ENCODE measurements at regions not wholly inside any gene's neighbourhood (a gene's known extent, or its start where the extent isn't known, plus 50 kb on each side); places are given as distances from the start of the nearest gene placed in this dataset.

DNA sequence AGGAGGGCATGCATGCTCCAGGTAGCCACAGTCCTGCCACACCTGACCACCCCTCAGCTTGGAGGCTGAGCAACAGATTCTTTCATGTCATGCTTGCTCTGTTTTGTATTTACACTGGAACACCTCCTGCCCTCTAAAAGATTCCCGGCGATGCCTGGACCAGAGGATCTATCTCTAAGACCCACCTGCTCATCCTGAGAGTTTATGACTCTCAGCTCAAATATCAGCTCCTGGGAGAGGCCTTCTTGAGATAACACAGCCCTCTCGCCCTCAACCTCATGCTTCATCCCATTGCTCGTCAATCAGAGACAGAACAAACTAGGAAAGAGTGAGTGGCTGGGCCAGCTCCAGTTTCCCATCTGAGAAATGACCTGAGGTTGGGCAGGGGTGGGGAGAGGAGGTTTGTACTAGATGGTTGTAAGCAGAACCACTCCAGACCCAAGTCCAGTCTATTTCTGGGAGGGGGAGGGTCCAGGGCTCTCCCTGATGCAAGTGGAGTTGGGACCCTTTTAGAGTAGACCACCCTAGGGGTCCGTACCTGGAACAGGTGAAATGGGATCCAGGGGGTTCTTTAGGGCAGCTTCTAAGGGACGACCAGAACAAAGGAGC lies 524.5 kb downstream of the MATN1 start:
- ChIA-PET CTCF (ENCODE audit: low intra/inter-chr PET ratio, low total read pairs) (no interaction called here), POLR2A (no interaction called here)
- Histone ChIP-seq H3K27me3 (ENCODE audit: control insufficient read depth in 1 of 2, insufficient read depth in 2 of 2, low read length in 2 of 2) (no peaks in the 10 kb centered on the region), H3K4me1 (ENCODE audit: insufficient read depth, low read length) (0 out of 2 replicates have a peak, but pooled peaks cover 7% of the 10 kb centered on the region), H3K9ac (ENCODE audit: insufficient read depth, low read depth, low read length) (no peak overlapping the region), H2AFZ (ENCODE audit: low read length) (no peak overlapping the region), H4K20me1 (ENCODE audit: insufficient read depth, low read length) (no peaks in the 10 kb centered on the region), H3K27ac (ENCODE audit: extremely low read length, insufficient read depth, low read length) (no peak overlapping the region), H3K79me2 (ENCODE audit: insufficient read depth, low read length) (no peaks in the 10 kb centered on the region), H3K4me3 (replicated peaks in 1 of 3; ENCODE audit: insufficient read depth in 1 of 3, low read depth in 2 of 3, low read length in 3 of 3) (no peak overlapping the region), H3K9me3 (ENCODE audit: low read length) (peaks cover 16% of the 10 kb centered on the region), H3K36me3 (replicated peaks in 1 of 2; ENCODE audit: control insufficient read depth in 1 of 2, insufficient read depth in 2 of 2, low read length in 2 of 2) (no peaks in the 10 kb centered on the region), H3K4me2 (ENCODE audit: low read depth, low read length) (no peak overlapping the region)
- no TSS peak for BruUV-seq (replicated peaks)
- FAIRE-seq (no peak), ATAC-seq (no peak), DNase-seq (ENCODE audit: low spot score) (no peak)
- no peak for TF ChIP-seq SMAD3 (CRISPR knock-in tag; IDR thresholded peaks at IDR 0.05)
- TF ChIP-seq, protein P1, sequence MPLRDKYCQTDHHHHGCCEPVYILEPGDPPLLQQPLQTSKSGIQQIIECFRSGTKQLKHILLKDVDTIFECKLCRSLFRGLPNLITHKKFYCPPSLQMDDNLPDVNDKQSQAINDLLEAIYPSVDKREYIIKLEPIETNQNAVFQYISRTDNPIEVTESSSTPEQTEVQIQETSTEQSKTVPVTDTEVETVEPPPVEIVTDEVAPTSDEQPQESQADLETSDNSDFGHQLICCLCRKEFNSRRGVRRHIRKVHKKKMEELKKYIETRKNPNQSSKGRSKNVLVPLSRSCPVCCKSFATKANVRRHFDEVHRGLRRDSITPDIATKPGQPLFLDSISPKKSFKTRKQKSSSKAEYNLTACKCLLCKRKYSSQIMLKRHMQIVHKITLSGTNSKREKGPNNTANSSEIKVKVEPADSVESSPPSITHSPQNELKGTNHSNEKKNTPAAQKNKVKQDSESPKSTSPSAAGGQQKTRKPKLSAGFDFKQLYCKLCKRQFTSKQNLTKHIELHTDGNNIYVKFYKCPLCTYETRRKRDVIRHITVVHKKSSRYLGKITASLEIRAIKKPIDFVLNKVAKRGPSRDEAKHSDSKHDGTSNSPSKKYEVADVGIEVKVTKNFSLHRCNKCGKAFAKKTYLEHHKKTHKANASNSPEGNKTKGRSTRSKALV (CRISPR knock-in tag; IDR thresholded peaks at IDR 0.05), result no peak
- TF ChIP-seq ZNF446 (CRISPR knock-in tag; IDR thresholded peaks at IDR 0.05), result no peak
- TF ChIP-seq, protein P2, sequence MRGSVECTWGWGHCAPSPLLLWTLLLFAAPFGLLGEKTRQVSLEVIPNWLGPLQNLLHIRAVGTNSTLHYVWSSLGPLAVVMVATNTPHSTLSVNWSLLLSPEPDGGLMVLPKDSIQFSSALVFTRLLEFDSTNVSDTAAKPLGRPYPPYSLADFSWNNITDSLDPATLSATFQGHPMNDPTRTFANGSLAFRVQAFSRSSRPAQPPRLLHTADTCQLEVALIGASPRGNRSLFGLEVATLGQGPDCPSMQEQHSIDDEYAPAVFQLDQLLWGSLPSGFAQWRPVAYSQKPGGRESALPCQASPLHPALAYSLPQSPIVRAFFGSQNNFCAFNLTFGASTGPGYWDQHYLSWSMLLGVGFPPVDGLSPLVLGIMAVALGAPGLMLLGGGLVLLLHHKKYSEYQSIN (CRISPR knock-in tag; IDR thresholded peaks at IDR 0.05; ENCODE audit: borderline replicate concordance), result no peak
- no peak for TF ChIP-seq ZNF317 (CRISPR knock-in tag; IDR thresholded peaks at IDR 0.05)
- TF ChIP-seq HNF1B (CRISPR knock-in tag; IDR thresholded peaks at IDR 0.05), result no peak
- TF ChIP-seq ZNF180 (CRISPR knock-in tag; IDR thresholded peaks at IDR 0.05; ENCODE audit: borderline replicate concordance, low read depth), result no peak
- no peak for TF ChIP-seq ZNF614 (CRISPR knock-in tag; IDR thresholded peaks at IDR 0.05; ENCODE audit: borderline replicate concordance)
- no peak for TF ChIP-seq ZNF564 (CRISPR knock-in tag; IDR thresholded peaks at IDR 0.05)
- TF ChIP-seq, protein P3, sequence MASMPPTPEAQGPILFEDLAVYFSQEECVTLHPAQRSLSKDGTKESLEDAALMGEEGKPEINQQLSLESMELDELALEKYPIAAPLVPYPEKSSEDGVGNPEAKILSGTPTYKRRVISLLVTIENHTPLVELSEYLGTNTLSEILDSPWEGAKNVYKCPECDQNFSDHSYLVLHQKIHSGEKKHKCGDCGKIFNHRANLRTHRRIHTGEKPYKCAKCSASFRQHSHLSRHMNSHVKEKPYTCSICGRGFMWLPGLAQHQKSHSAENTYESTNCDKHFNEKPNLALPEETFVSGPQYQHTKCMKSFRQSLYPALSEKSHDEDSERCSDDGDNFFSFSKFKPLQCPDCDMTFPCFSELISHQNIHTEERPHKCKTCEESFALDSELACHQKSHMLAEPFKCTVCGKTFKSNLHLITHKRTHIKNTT (CRISPR knock-in tag; IDR thresholded peaks at IDR 0.05), result no peak
- 0% methylated on average over 4 of the region's 6 CpGs for whole genome bisulfite sequencing (ENCODE audit: low lambda C conversion rate)
- intact Hi-C loops (cut with micrococcal nuclease; ENCODE audit: unreplicated experiment) (no loop called here), in situ Hi-C loops (cut with HindIII; ENCODE audit: extremely low pct_ligation_motif_present, low pct_unique_long_range_greater_than_20kb) (no loop called here)
